Fibroblast of pulmonary artery (primary cell): ENCODE measurements at regions not wholly inside any gene's neighbourhood (a gene's known extent, or its start where the extent isn't known, plus 50 kb on each side); places are given as distances from the start of the nearest gene placed in this dataset.
A peak's percentile ranks its signal among the peaks of the same experiment; 100 is the strongest.

Experiments
- DNase-seq: peaks from one replicate; pipeline ENCODE4 v3.0.0-alpha.2; 2010; ENCODE audit warnings: low read depth
- H3K4me3 ChIP-seq: replicated peaks from 2 replicates; pipeline ENCODE4 v1.5.1; 2011; ENCODE audit warnings: low read depth, mild to moderate bottlenecking, control low read depth, low read length, moderate library complexity
- CTCF ChIP-seq: IDR thresholded peaks from 2 replicates; pipeline ENCODE4 v1.5.1; 2011; ENCODE audit warnings: mild to moderate bottlenecking, control low read depth, low read length, inconsistent platforms; ENCODE audit errors: missing control alignments

- DNase-seq = no peak
- no peak for TF ChIP-seq CTCF
- no peak overlapping the region for H3K4me3 ChIP-seq
Measured at GRCh38 chr3:13145131-13145825, 72.0 kb upstream of the IQSEC1 start.

GRCh38 chr3:13144163-13145023, 71.2 kb upstream of the IQSEC1 start:
- H3K4me3 ChIP-seq = no peak overlapping the region
- DNase-seq = no peak
- TF ChIP-seq CTCF = no peak

- DNase-seq = no peak
- TF ChIP-seq CTCF = no peak
Measured at GRCh38 chr3:13143381-13144004, 70.3 kb upstream of the IQSEC1 start.

GRCh38 chr3:13142552-13143380, 69.5 kb upstream of the IQSEC1 start:
- no peak for TF ChIP-seq CTCF
- no peak for DNase-seq
- no peak overlapping the region for H3K4me3 ChIP-seq

More at GRCh38 chr3:13143381-13144004, 70.3 kb upstream of the IQSEC1 start:
- no peak overlapping the region for H3K4me3 ChIP-seq

GRCh38 chr3:13141991-13142412, 68.8 kb upstream of the IQSEC1 start:
- no peak overlapping the region for H3K4me3 ChIP-seq
- DNase-seq = peak; percentile 48
- TF ChIP-seq CTCF = no peak

- TF ChIP-seq CTCF = no peak
- no peak overlapping the region for H3K4me3 ChIP-seq
- no peak for DNase-seq
Measured at GRCh38 chr3:13141183-13141582, 68.0 kb upstream of the IQSEC1 start.
